ENCODE measurements at regions not wholly inside any gene's neighbourhood (a gene's known extent, or its start where the extent isn't known, plus 50 kb on each side); places are given as distances from the start of the nearest gene placed in this dataset.

- Histone ChIP-seq H3K36me3 (ENCODE audit: control insufficient read depth in 3 of 3, insufficient read depth in 2 of 3, low read depth in 1 of 3, low read length in 3 of 3) (no peaks in the 10 kb centered on the region), H3K27me3 (ENCODE audit: control insufficient read depth in 3 of 3, insufficient read depth in 3 of 3, low read length in 3 of 3) (no peaks in the 10 kb centered on the region), H3K4me1 (ENCODE audit: control insufficient read depth in 3 of 3, insufficient read depth in 2 of 3, low read depth in 1 of 3, low read length in 2 of 3) (no peaks in the 10 kb centered on the region), H3K27ac (ENCODE audit: low read depth in 1 of 3, low read length in 2 of 3) (no peak overlapping the region), H3K4me3 (ENCODE audit: low read depth in 1 of 3, low read length in 3 of 3) (no peak overlapping the region), H3K9me3 (ENCODE audit: control insufficient read depth in 2 of 2, insufficient read depth in 1 of 2, low read depth in 1 of 2, low read length in 1 of 2) (no peaks in the 10 kb centered on the region)
- FAIRE-seq (no peak), DNase-seq (no peak)
Observed at GRCh38 chr6:88302769-88303225, 136.7 kb upstream of the CNR1 start.

- no peaks in the 10 kb centered on the region for H3K9me3 ChIP-seq (ENCODE audit: control insufficient read depth in 2 of 2, insufficient read depth in 1 of 2, low read depth in 1 of 2, low read length in 1 of 2)
- H3K4me3 ChIP-seq (ENCODE audit: low read depth in 1 of 3, low read length in 3 of 3): no peak overlapping the region
- WGBS, 3 donors: 63 to 70% (median 64%) methylated on average over 5 of the region's 5 CpGs
- no peak for FAIRE-seq
- H3K4me1 ChIP-seq (ENCODE audit: control insufficient read depth in 3 of 3, insufficient read depth in 2 of 3, low read depth in 1 of 3, low read length in 2 of 3): no peaks in the 10 kb centered on the region
- H3K27me3 ChIP-seq (ENCODE audit: control insufficient read depth in 3 of 3, insufficient read depth in 3 of 3, low read length in 3 of 3): no peaks in the 10 kb centered on the region
- no peak for DNase-seq
- no peak overlapping the region for H3K27ac ChIP-seq (ENCODE audit: low read depth in 1 of 3, low read length in 2 of 3)
- no peaks in the 10 kb centered on the region for H3K36me3 ChIP-seq (ENCODE audit: control insufficient read depth in 3 of 3, insufficient read depth in 2 of 3, low read depth in 1 of 3, low read length in 3 of 3)
Observed at GRCh38 chr6:88301888-88302768, 136.0 kb upstream of the CNR1 start.

- FAIRE-seq (no peak), DNase-seq (no peak)
- Histone ChIP-seq H3K36me3 (ENCODE audit: control insufficient read depth in 3 of 3, insufficient read depth in 2 of 3, low read depth in 1 of 3, low read length in 3 of 3) (no peaks in the 10 kb centered on the region), H3K4me1 (ENCODE audit: control insufficient read depth in 3 of 3, insufficient read depth in 2 of 3, low read depth in 1 of 3, low read length in 2 of 3) (no peaks in the 10 kb centered on the region), H3K4me3 (ENCODE audit: low read depth in 1 of 3, low read length in 3 of 3) (no peak overlapping the region), H3K27ac (ENCODE audit: low read depth in 1 of 3, low read length in 2 of 3) (no peak overlapping the region), H3K9me3 (ENCODE audit: control insufficient read depth in 2 of 2, insufficient read depth in 1 of 2, low read depth in 1 of 2, low read length in 1 of 2) (no peaks in the 10 kb centered on the region), H3K27me3 (ENCODE audit: control insufficient read depth in 3 of 3, insufficient read depth in 3 of 3, low read length in 3 of 3) (no peaks in the 10 kb centered on the region)
Observed at GRCh38 chr6:88301256-88301655, 135.1 kb upstream of the CNR1 start.

GRCh38 chr6:88298066-88298845 is 132.1 kb upstream of the CNR1 start:
- no peak for FAIRE-seq
- Histone ChIP-seq H3K36me3 (ENCODE audit: control insufficient read depth in 3 of 3, insufficient read depth in 2 of 3, low read depth in 1 of 3, low read length in 3 of 3) (no peaks in the 10 kb centered on the region), H3K4me3 (ENCODE audit: low read depth in 1 of 3, low read length in 3 of 3) (no peak overlapping the region), H3K27ac (ENCODE audit: low read depth in 1 of 3, low read length in 2 of 3) (no peak overlapping the region), H3K9me3 (ENCODE audit: control insufficient read depth in 2 of 2, insufficient read depth in 1 of 2, low read depth in 1 of 2, low read length in 1 of 2) (no peaks in the 10 kb centered on the region), H3K27me3 (ENCODE audit: control insufficient read depth in 3 of 3, insufficient read depth in 3 of 3, low read length in 3 of 3) (no peaks in the 10 kb centered on the region), H3K4me1 (ENCODE audit: control insufficient read depth in 3 of 3, insufficient read depth in 2 of 3, low read depth in 1 of 3, low read length in 2 of 3) (no peaks in the 10 kb centered on the region)
- DNase-seq: no peak
- 78 to 83% (median 83%) methylated on average over 11 of the region's 11 CpGs for WGBS, 3 donors

DNA sequence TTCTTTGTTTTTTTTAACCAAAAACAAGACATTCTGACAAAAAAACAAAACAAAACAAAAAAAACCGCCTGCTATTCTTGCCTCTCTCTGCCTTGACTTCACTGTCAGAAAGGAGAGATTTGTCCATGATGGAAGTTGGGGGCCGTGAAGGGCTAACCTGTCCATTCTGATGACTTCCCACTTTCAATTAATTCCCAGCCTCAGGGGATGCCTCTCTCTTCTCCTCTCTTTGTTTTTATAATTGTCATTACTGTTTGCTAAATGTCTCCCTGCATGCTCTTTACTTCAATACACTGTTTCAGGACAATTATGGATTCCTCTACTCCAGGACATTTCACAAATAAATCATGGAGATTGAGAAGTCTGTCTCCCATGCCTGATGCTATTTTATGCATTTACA is 130.5 kb upstream of the CNR1 start:
- Histone ChIP-seq H3K4me1 (ENCODE audit: control insufficient read depth in 3 of 3, insufficient read depth in 2 of 3, low read depth in 1 of 3, low read length in 2 of 3) (no peaks in the 10 kb centered on the region), H3K27ac (ENCODE audit: low read depth in 1 of 3, low read length in 2 of 3) (no peak overlapping the region), H3K4me3 (ENCODE audit: low read depth in 1 of 3, low read length in 3 of 3) (no peak overlapping the region), H3K36me3 (ENCODE audit: control insufficient read depth in 3 of 3, insufficient read depth in 2 of 3, low read depth in 1 of 3, low read length in 3 of 3) (no peaks in the 10 kb centered on the region), H3K9me3 (ENCODE audit: control insufficient read depth in 2 of 2, insufficient read depth in 1 of 2, low read depth in 1 of 2, low read length in 1 of 2) (no peaks in the 10 kb centered on the region), H3K27me3 (ENCODE audit: control insufficient read depth in 3 of 3, insufficient read depth in 3 of 3, low read length in 3 of 3) (no peaks in the 10 kb centered on the region)
- DNase-seq: no peak
- FAIRE-seq: no peak
- 64 to 76% (median 67%) methylated on average over 2 of the region's 2 CpGs for WGBS, 3 donors

DNA sequence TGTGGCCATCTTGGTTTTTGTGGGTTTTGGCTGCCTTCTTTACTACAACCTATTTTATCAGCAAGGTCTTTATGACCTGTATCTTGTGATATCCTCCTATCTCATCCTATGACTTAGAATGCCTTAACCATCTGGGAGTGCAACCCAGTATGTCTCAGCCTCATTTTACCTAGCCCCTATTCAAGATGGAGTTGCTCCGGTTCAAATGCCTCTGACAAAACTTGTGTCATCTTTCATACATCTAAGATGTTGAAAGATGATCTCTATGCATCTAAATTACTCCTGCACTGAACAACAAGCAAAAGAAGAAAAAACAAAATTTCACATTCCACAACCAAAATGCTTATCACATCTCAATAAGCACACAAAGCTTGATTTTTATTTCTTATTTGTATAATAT is 129.5 kb upstream of the CNR1 start:
- Histone ChIP-seq H3K4me1 (ENCODE audit: control insufficient read depth in 3 of 3, insufficient read depth in 2 of 3, low read depth in 1 of 3, low read length in 2 of 3) (no peaks in the 10 kb centered on the region), H3K4me3 (ENCODE audit: low read depth in 1 of 3, low read length in 3 of 3) (no peak overlapping the region), H3K27ac (ENCODE audit: low read depth in 1 of 3, low read length in 2 of 3) (no peak overlapping the region), H3K27me3 (ENCODE audit: control insufficient read depth in 3 of 3, insufficient read depth in 3 of 3, low read length in 3 of 3) (no peaks in the 10 kb centered on the region), H3K36me3 (ENCODE audit: control insufficient read depth in 3 of 3, insufficient read depth in 2 of 3, low read depth in 1 of 3, low read length in 3 of 3) (no peaks in the 10 kb centered on the region), H3K9me3 (ENCODE audit: control insufficient read depth in 2 of 2, insufficient read depth in 1 of 2, low read depth in 1 of 2, low read length in 1 of 2) (no peaks in the 10 kb centered on the region)
- FAIRE-seq (no peak), DNase-seq (no peak)
- 89% methylated on average over 1 of the region's 1 CpG for WGBS, 3 donors

GRCh38 chr6:88294702-88295101 is 128.6 kb upstream of the CNR1 start:
- FAIRE-seq: no peak
- no peaks in the 10 kb centered on the region for H3K4me1 ChIP-seq (ENCODE audit: control insufficient read depth in 3 of 3, insufficient read depth in 2 of 3, low read depth in 1 of 3, low read length in 2 of 3)
- WGBS, 3 donors: 69 to 88% (median 74%) methylated on average over 1 of the region's 1 CpG

DNA sequence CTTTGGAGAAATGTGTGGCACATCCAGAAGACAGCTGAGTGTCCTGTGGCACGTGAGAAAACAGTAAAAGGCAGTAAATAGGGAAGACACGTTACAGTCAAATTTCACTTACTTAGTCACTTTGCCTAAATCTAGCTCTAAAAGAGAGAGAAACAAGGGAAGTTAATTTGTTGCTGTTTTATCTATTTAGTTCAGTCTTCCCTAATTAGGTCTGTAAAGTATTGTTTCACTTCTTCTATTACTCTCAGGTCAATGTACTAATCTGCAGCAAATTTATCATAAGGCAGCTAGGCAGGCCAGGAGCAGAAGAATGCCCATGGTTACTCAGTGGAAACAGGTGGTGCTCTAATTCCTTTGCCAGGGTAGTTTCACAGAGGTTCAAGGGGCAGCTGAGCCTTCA is 124.3 kb upstream of the CNR1 start:
- H3K27ac ChIP-seq (ENCODE audit: low read depth in 1 of 3, low read length in 2 of 3): no peak overlapping the region
- H3K27me3 ChIP-seq (ENCODE audit: control insufficient read depth in 3 of 3, insufficient read depth in 3 of 3, low read length in 3 of 3): no peaks in the 10 kb centered on the region
- H3K36me3 ChIP-seq (ENCODE audit: control insufficient read depth in 3 of 3, insufficient read depth in 2 of 3, low read depth in 1 of 3, low read length in 3 of 3): no peaks in the 10 kb centered on the region
- no peaks in the 10 kb centered on the region for H3K4me1 ChIP-seq (ENCODE audit: control insufficient read depth in 3 of 3, insufficient read depth in 2 of 3, low read depth in 1 of 3, low read length in 2 of 3)
- DNase-seq: no peak
- no peak for FAIRE-seq
- H3K4me3 ChIP-seq (ENCODE audit: low read depth in 1 of 3, low read length in 3 of 3): no peak overlapping the region
- H3K9me3 ChIP-seq (ENCODE audit: control insufficient read depth in 2 of 2, insufficient read depth in 1 of 2, low read depth in 1 of 2, low read length in 1 of 2): peaks cover 0 to 9% of the 10 kb centered on the region in 2 donors
- 75 to 91% (median 78%) methylated on average over 2 of the region's 2 CpGs for WGBS, 3 donors

More at GRCh38 chr6:88294702-88295101, 128.6 kb upstream of the CNR1 start:
- H3K36me3 ChIP-seq (ENCODE audit: control insufficient read depth in 3 of 3, insufficient read depth in 2 of 3, low read depth in 1 of 3, low read length in 3 of 3): no peaks in the 10 kb centered on the region
- no peak overlapping the region for H3K27ac ChIP-seq (ENCODE audit: low read depth in 1 of 3, low read length in 2 of 3)
- H3K27me3 ChIP-seq (ENCODE audit: control insufficient read depth in 3 of 3, insufficient read depth in 3 of 3, low read length in 3 of 3): no peaks in the 10 kb centered on the region
- no peak for DNase-seq
- no peak overlapping the region for H3K4me3 ChIP-seq (ENCODE audit: low read depth in 1 of 3, low read length in 3 of 3)
- no peaks in the 10 kb centered on the region for H3K9me3 ChIP-seq (ENCODE audit: control insufficient read depth in 2 of 2, insufficient read depth in 1 of 2, low read depth in 1 of 2, low read length in 1 of 2)
